ENCODE measurements at regions not wholly inside any gene's neighbourhood (a gene's known extent, or its start where the extent isn't known, plus 50 kb on each side); places are given as distances from the start of the nearest gene placed in this dataset.

- no peaks in the 10 kb centered on the region for H3K4me1 Mint-ChIP-seq
- peaks cover 10% of the 10 kb centered on the region for H3K27me3 Mint-ChIP-seq
- H3K9me3 Mint-ChIP-seq = no peaks in the 10 kb centered on the region
- H3K36me3 Mint-ChIP-seq = peaks cover 3% of the 10 kb centered on the region
- no peak overlapping the region for H3K27ac Mint-ChIP-seq
- H3K4me3 Mint-ChIP-seq = no peak overlapping the region
Measured at GRCh38 chr5:96595300-96596090, 66.7 kb upstream of the CAST start.

GRCh38 chr5:96597438-96598020, 64.6 kb upstream of the CAST start:
- Mint-ChIP-seq H3K27ac (no peak overlapping the region), H3K4me1 (peaks cover 0 to 2% (median 0%) of the 10 kb centered on the region in 3 donors), H3K36me3 (peaks cover 3% of the 10 kb centered on the region), H3K9me3 (no peaks in the 10 kb centered on the region), H3K4me3 (no peak overlapping the region), H3K27me3 (peaks cover 13% of the 10 kb centered on the region)

- H3K4me1 Mint-ChIP-seq = peaks cover 0 to 2% (median 0%) of the 10 kb centered on the region in 3 donors
- no peaks in the 10 kb centered on the region for H3K9me3 Mint-ChIP-seq
- peaks cover 11% of the 10 kb centered on the region for H3K27me3 Mint-ChIP-seq
- H3K4me3 Mint-ChIP-seq = no peak overlapping the region
- H3K36me3 Mint-ChIP-seq = no peaks in the 10 kb centered on the region
- H3K27ac Mint-ChIP-seq = no peak overlapping the region
Measured at GRCh38 chr5:96601200-96601599, 61.0 kb upstream of the CAST start.

- Mint-ChIP-seq H3K4me3 (no peak overlapping the region), H3K36me3 (no peaks in the 10 kb centered on the region), H3K27ac (no peak overlapping the region), H3K27me3 (peaks cover 11% of the 10 kb centered on the region), H3K4me1 (peaks cover 0 to 2% (median 0%) of the 10 kb centered on the region in 3 donors), H3K9me3 (no peaks in the 10 kb centered on the region)
Measured at GRCh38 chr5:96601715-96602244, 60.4 kb upstream of the CAST start.

- no peak overlapping the region for H3K4me3 Mint-ChIP-seq
- no peaks in the 10 kb centered on the region for H3K9me3 Mint-ChIP-seq
- H3K4me1 Mint-ChIP-seq = peaks cover 0 to 2% (median 0%) of the 10 kb centered on the region in 3 donors
- peaks cover 11% of the 10 kb centered on the region for H3K27me3 Mint-ChIP-seq
- H3K36me3 Mint-ChIP-seq = no peaks in the 10 kb centered on the region
- H3K27ac Mint-ChIP-seq = no peak overlapping the region
Measured at GRCh38 chr5:96602776-96603175, 59.4 kb upstream of the CAST start.

GRCh38 chr5:96605144-96605837, 56.9 kb upstream of the CAST start:
- no peak overlapping the region for H3K4me3 Mint-ChIP-seq
- no peak overlapping the region for H3K27ac Mint-ChIP-seq
- no peaks in the 10 kb centered on the region for H3K36me3 Mint-ChIP-seq
- H3K4me1 Mint-ChIP-seq = peaks cover 0 to 2% (median 0%) of the 10 kb centered on the region in 3 donors
- H3K9me3 Mint-ChIP-seq = no peaks in the 10 kb centered on the region
- peaks cover 6% of the 10 kb centered on the region for H3K27me3 Mint-ChIP-seq

GRCh38 chr5:96609369-96609768, 52.8 kb upstream of the CAST start:
- H3K4me1 Mint-ChIP-seq = peaks cover 0 to 4% (median 0%) of the 10 kb centered on the region in 3 donors
- no peaks in the 10 kb centered on the region for H3K9me3 Mint-ChIP-seq
- peaks cover 7% of the 10 kb centered on the region for H3K27me3 Mint-ChIP-seq
- no peak overlapping the region for H3K27ac Mint-ChIP-seq
- no peaks in the 10 kb centered on the region for H3K36me3 Mint-ChIP-seq
- no peak overlapping the region for H3K4me3 Mint-ChIP-seq

- Mint-ChIP-seq H3K4me1 (peaks cover 0 to 5% (median 0%) of the 10 kb centered on the region in 3 donors), H3K4me3 (no peak overlapping the region), H3K9me3 (no peaks in the 10 kb centered on the region), H3K36me3 (no peaks in the 10 kb centered on the region), H3K27ac (no peak overlapping the region), H3K27me3 (peaks cover 9% of the 10 kb centered on the region)
Measured at GRCh38 chr5:96610747-96611146, 51.4 kb upstream of the CAST start.

- Mint-ChIP-seq H3K9me3 (no peaks in the 10 kb centered on the region), H3K4me1 (peaks cover 0 to 5% (median 0%) of the 10 kb centered on the region in 3 donors), H3K27me3 (peaks cover 9% of the 10 kb centered on the region), H3K36me3 (no peaks in the 10 kb centered on the region), H3K27ac (no peak overlapping the region), H3K4me3 (no peak overlapping the region)
Measured at GRCh38 chr5:96611946-96612345, 50.2 kb upstream of the CAST start.

All from IgD-negative memory B cell (primary cell).